H9 (cell line): ENCODE measurements at regions not wholly inside any gene's neighbourhood (a gene's known extent, or its start where the extent isn't known, plus 50 kb on each side); places are given as distances from the start of the nearest gene placed in this dataset.

ENCODE experiments used
- DNase-seq: peaks from one replicate; pipeline ENCODE4 v3.0.0-alpha.2; 2017
- H2AFZ ChIP-seq: one replicate; pipeline ENCODE4 v1.6.1; 2013; ENCODE audit warnings: mild to moderate bottlenecking, low read length, control low read depth, moderate library complexity
- H2AK5ac ChIP-seq: 2 replicates; pipeline ENCODE4 v1.6.1; 2013; ENCODE audit warnings: low read length, control low read depth, mixed read lengths; ENCODE audit not compliant: insufficient read length
- H2BK120ac ChIP-seq: one replicate; pipeline ENCODE4 v1.6.1; 2013; ENCODE audit warnings: low read depth, mild to moderate bottlenecking, low read length, control low read depth, inconsistent platforms; ENCODE audit not compliant: poor library complexity, severe bottlenecking
- H2BK12ac ChIP-seq: 2 replicates; pipeline ENCODE4 v1.6.1; 2013; ENCODE audit warnings: low read length, control low read depth, mixed read lengths, low read depth; ENCODE audit not compliant: insufficient read length
- H2BK15ac ChIP-seq: 2 replicates; pipeline ENCODE4 v1.6.1; 2013; ENCODE audit warnings: low read depth, low read length, control low read depth
- H2BK20ac ChIP-seq: one replicate; pipeline ENCODE4 v1.6.1; 2013; ENCODE audit warnings: low read depth, mild to moderate bottlenecking, low read length, control low read depth, inconsistent platforms; ENCODE audit not compliant: poor library complexity, severe bottlenecking
- H2BK5ac ChIP-seq: 2 replicates; pipeline ENCODE4 v1.6.1; 2013; ENCODE audit warnings: low read length, control low read depth, mixed read lengths; ENCODE audit not compliant: insufficient read length
- H3K14ac ChIP-seq: 2 replicates; pipeline ENCODE4 v1.6.1; 2013; ENCODE audit warnings: low read length, control low read depth; ENCODE audit not compliant: insufficient read depth
- H3K18ac ChIP-seq: 2 replicates; pipeline ENCODE4 v1.6.1; 2013; ENCODE audit warnings: low read depth, mild to moderate bottlenecking, mixed read lengths, low read length, control low read depth; ENCODE audit not compliant: insufficient read length
- H3K23ac ChIP-seq: 2 replicates; pipeline ENCODE4 v1.6.1; 2013; ENCODE audit warnings: low read length, control low read depth, mixed read lengths, low read depth; ENCODE audit not compliant: insufficient read length
- H3K23me2 ChIP-seq: 2 replicates; pipeline ENCODE4 v1.6.1; 2013; ENCODE audit warnings: low read depth, mild to moderate bottlenecking, mixed read lengths, low read length, control low read depth; ENCODE audit not compliant: insufficient read length, poor library complexity, severe bottlenecking
- H3K27ac ChIP-seq: 2 replicates; pipeline ENCODE4 v1.5.1; 2013; ENCODE audit warnings: low read length, control low read depth, mixed read lengths, low read depth; ENCODE audit not compliant: insufficient read length
- H3K27me3 ChIP-seq: 2 replicates; pipeline ENCODE4 v1.6.1; 2013; ENCODE audit warnings: low read length, control low read depth, inconsistent platforms; ENCODE audit not compliant: insufficient read depth
- H3K4ac ChIP-seq: 2 replicates; pipeline ENCODE4 v1.6.1; 2013; ENCODE audit warnings: low read depth, mild to moderate bottlenecking, control low read depth, inconsistent platforms, low read length, moderate library complexity
- H3K4me1 ChIP-seq: 2 replicates; pipeline ENCODE4 v1.6.1; 2013; ENCODE audit warnings: low read length, control low read depth, inconsistent platforms; ENCODE audit not compliant: insufficient read depth
- H3K4me2 ChIP-seq: 2 replicates; pipeline ENCODE4 v1.6.1; 2013; ENCODE audit warnings: low read length, control low read depth, mixed read lengths; ENCODE audit not compliant: insufficient read length, insufficient read depth
- H3K56ac ChIP-seq: 2 replicates; pipeline ENCODE4 v1.6.1; 2013; ENCODE audit warnings: low read depth, mild to moderate bottlenecking, mixed read lengths, low read length, control low read depth; ENCODE audit not compliant: insufficient read length
- H3K79me1 ChIP-seq: 2 replicates; pipeline ENCODE4 v1.6.1; 2013; ENCODE audit warnings: low read depth, mild to moderate bottlenecking, moderate library complexity, low read length, control low read depth, inconsistent platforms; ENCODE audit not compliant: insufficient read depth, poor library complexity, severe bottlenecking
- H3K79me2 ChIP-seq: 2 replicates; pipeline ENCODE4 v1.6.1; 2013; ENCODE audit warnings: low read length, control low read depth, inconsistent platforms; ENCODE audit not compliant: insufficient read depth
- H3K9ac ChIP-seq: 2 replicates; pipeline ENCODE4 v1.6.1; 2013; ENCODE audit warnings: low read length, control low read depth, mixed read lengths; ENCODE audit not compliant: insufficient read length; ENCODE audit errors: extremely low read depth
- H3K9me3 ChIP-seq: one replicate; pipeline ENCODE4 v1.6.1; 2013; ENCODE audit warnings: low read depth, low read length, inconsistent platforms; ENCODE audit not compliant: control insufficient read depth
- H3T11ph ChIP-seq: one replicate; pipeline ENCODE4 v1.6.1; 2013; ENCODE audit warnings: mild to moderate bottlenecking, low read length, control low read depth, inconsistent platforms
- H4K20me1 ChIP-seq: one replicate; pipeline ENCODE4 v1.6.1; 2013; ENCODE audit not compliant: control insufficient read depth, insufficient read length, insufficient read depth
- H4K5ac ChIP-seq: 2 replicates; pipeline ENCODE4 v1.6.1; 2013; ENCODE audit warnings: low read depth, mild to moderate bottlenecking, mixed read lengths, low read length, control low read depth; ENCODE audit not compliant: insufficient read length
- H4K8ac ChIP-seq: replicated peaks from 2 replicates; pipeline ENCODE4 v1.6.1; 2013; ENCODE audit warnings: low read length, control low read depth, mixed read lengths, low read depth; ENCODE audit not compliant: insufficient read length
- H4K91ac ChIP-seq: 2 replicates; pipeline ENCODE4 v1.6.1; 2013; ENCODE audit warnings: low read depth, mild to moderate bottlenecking, moderate library complexity, mixed read lengths, low read length, control low read depth; ENCODE audit not compliant: insufficient read length
- H3K27ac Mint-ChIP-seq, 3 experiments: 2 replicates in 2 of 3; 3 replicates in 1 of 3; pipeline ENCODE4 v1.8.0; 2020 to 2021; ENCODE audit warnings: mixed read lengths in 3 of 3, mild to moderate bottlenecking in 1 of 3, moderate library complexity in 1 of 3
- H3K27me3 Mint-ChIP-seq: 2 replicates; pipeline ENCODE4 v1.8.0; 2021; ENCODE audit warnings: low read depth, mild to moderate bottlenecking, moderate library complexity, mixed read lengths
- H3K36me3 Mint-ChIP-seq, 3 experiments: 2 replicates in 2 of 3; 3 replicates in 1 of 3; pipeline ENCODE4 v1.8.0; 2020 to 2021; ENCODE audit warnings: low read depth in 3 of 3, mixed read lengths in 3 of 3; ENCODE audit not compliant: insufficient read depth in 1 of 3
- H3K4me1 Mint-ChIP-seq, 2 experiments: 2 replicates each; pipeline ENCODE4 v1.8.0; 2020; ENCODE audit warnings: mixed read lengths in 2 of 2
- H3K4me3 Mint-ChIP-seq, 2 experiments: 2 replicates in 1 of 2; 3 replicates in 1 of 2; pipeline ENCODE4 v1.8.0; 2020 to 2021; ENCODE audit warnings: mild to moderate bottlenecking in 2 of 2, mixed read lengths in 2 of 2, moderate library complexity in 1 of 2
- H3K9me3 Mint-ChIP-seq, 2 experiments: 2 replicates in 1 of 2; 3 replicates in 1 of 2; pipeline ENCODE4 v1.8.0; 2020; ENCODE audit warnings: mild to moderate bottlenecking in 2 of 2, mixed read lengths in 2 of 2, moderate library complexity in 1 of 2
- WGBS: extraction: QIAGEN DNeasy Blood & Tissue Kit; methylation state at CpG from one replicate; pipeline ENCODE4 v1.1.7; 2013; ENCODE audit warnings: missing lambda C conversion rate, low lambda C conversion rate, mixed read lengths; ENCODE audit not compliant: insufficient read length; ENCODE audit errors: extremely low coverage; 5-methylcytosine and 5-hydroxymethylcytosine counted together
- TF ChIP-seq, protein P1 (sequence below): fragments of 200-600 bp; sonication (generic); conservative IDR thresholded peaks from 3 replicates; pipeline ENCODE4 v1.8.0; 2021; ENCODE audit warnings: antibody characterized with exemption, mild to moderate bottlenecking

DNA sequence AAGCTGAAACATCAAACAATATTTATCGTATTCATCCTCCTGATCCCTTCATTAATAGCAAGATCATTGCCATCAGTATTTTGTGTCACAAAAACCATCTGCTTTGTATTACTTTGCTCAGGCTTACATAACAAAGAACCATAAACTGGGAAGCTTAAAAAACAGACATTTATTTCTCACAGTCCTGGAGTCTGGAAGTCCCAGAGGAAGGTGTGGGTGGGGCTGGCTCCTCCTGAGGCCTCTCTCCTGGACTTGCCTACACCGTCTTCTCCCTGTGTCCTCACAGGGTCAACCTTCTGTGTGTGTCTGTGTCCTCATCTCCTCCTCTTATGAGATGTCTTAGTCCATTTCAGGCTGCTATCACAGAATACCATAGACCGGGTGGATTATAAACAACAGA, 61.3 kb upstream of the MXRA5 start:
- H3K27me3 ChIP-seq: no peaks in the 10 kb centered on the region
- no peaks in the 10 kb centered on the region for H3K79me1 ChIP-seq
- H3K27ac ChIP-seq: no peak overlapping the region
- H3K18ac ChIP-seq: no peak overlapping the region
- no peak overlapping the region for H2BK120ac ChIP-seq
- no peak overlapping the region for H4K5ac ChIP-seq
- TF ChIP-seq, protein P1, sequence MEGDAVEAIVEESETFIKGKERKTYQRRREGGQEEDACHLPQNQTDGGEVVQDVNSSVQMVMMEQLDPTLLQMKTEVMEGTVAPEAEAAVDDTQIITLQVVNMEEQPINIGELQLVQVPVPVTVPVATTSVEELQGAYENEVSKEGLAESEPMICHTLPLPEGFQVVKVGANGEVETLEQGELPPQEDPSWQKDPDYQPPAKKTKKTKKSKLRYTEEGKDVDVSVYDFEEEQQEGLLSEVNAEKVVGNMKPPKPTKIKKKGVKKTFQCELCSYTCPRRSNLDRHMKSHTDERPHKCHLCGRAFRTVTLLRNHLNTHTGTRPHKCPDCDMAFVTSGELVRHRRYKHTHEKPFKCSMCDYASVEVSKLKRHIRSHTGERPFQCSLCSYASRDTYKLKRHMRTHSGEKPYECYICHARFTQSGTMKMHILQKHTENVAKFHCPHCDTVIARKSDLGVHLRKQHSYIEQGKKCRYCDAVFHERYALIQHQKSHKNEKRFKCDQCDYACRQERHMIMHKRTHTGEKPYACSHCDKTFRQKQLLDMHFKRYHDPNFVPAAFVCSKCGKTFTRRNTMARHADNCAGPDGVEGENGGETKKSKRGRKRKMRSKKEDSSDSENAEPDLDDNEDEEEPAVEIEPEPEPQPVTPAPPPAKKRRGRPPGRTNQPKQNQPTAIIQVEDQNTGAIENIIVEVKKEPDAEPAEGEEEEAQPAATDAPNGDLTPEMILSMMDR: no peak
- no peak overlapping the region for H3K9ac ChIP-seq
- H4K8ac ChIP-seq: no peak overlapping the region
- no peak overlapping the region for H3K4me2 ChIP-seq
- H2BK20ac ChIP-seq: no peak overlapping the region
- no peak overlapping the region for H2BK15ac ChIP-seq
- H3K4me1 ChIP-seq: no peaks in the 10 kb centered on the region
- no peak overlapping the region for H2AFZ ChIP-seq
- peaks cover 1% of the 10 kb centered on the region; the same call in 1 of the 2 replicates for H3K27me3 Mint-ChIP-seq
- no peak overlapping the region for H3K14ac ChIP-seq
- no peak overlapping the region for H2BK5ac ChIP-seq
- no peak for DNase-seq
- no peak overlapping the region for H2AK5ac ChIP-seq
- H4K91ac ChIP-seq: no peak overlapping the region
- peaks cover under 1 to 4% of the 10 kb centered on the region in 2 experiments; a peak in 2 of 5 replicates for H3K9me3 Mint-ChIP-seq
- no peak overlapping the region for H2BK12ac ChIP-seq
- no peak overlapping the region for H3T11ph ChIP-seq
- WGBS: no CpG with 5 or more reads among the region's 3 CpGs
- H3K9me3 ChIP-seq: no peaks in the 10 kb centered on the region
- no peaks in the 10 kb centered on the region for H3K79me2 ChIP-seq
- no peak overlapping the region for H3K27ac Mint-ChIP-seq
- H3K23ac ChIP-seq: no peak overlapping the region
- H3K4me3 Mint-ChIP-seq: no peak overlapping the region
- H3K4ac ChIP-seq: no peak overlapping the region
- no peaks in the 10 kb centered on the region for H4K20me1 ChIP-seq
- H3K4me1 Mint-ChIP-seq: no peaks in the 10 kb centered on the region
- H3K23me2 ChIP-seq: no peaks in the 10 kb centered on the region
- no peak overlapping the region for H3K56ac ChIP-seq
- H3K36me3 Mint-ChIP-seq: no peaks in the 10 kb centered on the region; a peak in 1 of 7 replicates
